ENCODE measurements at regions not wholly inside any gene's neighbourhood (a gene's known extent, or its start where the extent isn't known, plus 50 kb on each side); places are given as distances from the start of the nearest gene placed in this dataset.
A peak's percentile ranks its signal among the peaks of the same experiment; 100 is the strongest.

DNA sequence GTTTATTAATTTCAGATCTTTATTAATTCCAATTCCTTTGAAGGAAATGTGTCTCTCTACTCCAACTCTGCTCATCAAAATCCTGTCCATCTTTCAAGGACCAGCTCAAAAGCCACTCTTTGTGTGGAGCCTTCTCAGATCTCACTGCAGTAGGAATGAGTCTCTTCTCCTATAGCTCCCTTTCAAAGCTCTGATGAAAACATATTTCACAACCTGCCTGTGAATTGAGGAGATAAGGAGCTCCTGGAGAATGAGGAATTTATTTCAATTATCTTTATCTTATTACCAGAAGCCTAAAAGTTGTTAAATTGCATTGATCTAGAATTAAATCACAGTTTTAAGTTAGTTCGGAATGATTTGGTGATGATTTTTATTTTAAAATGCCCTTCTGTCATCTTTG, 92.6 kb upstream of the TRPC3 start:
- no peak for DNase-seq (ENCODE audit: low read depth, low spot score)

DNA sequence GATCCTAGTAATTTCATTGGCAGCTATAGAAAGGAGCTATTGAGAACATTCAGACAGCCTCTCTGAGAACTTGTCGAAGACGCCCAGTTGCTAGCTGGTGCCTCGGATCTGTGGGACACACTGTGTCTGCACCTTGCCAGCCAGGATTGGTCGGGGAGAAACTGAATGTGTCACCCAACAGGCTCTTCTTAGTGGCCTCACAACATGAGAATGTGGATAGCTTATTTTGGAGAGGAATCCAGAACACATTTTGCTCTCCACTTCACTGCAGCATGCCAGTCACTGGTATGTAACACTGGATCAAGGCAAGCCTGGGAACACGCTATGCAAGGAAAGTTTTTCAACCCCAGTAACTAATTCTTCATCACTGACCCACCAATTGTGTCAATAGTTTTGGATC, 89.5 kb upstream of the TRPC3 start:
- DNase-seq (ENCODE audit: low read depth, low spot score), result no peak

More for the DNA sequence above, 92.6 kb upstream of the TRPC3 start:
- no peak overlapping the region for H3K4me3 ChIP-seq (ENCODE audit: low read length)

DNA sequence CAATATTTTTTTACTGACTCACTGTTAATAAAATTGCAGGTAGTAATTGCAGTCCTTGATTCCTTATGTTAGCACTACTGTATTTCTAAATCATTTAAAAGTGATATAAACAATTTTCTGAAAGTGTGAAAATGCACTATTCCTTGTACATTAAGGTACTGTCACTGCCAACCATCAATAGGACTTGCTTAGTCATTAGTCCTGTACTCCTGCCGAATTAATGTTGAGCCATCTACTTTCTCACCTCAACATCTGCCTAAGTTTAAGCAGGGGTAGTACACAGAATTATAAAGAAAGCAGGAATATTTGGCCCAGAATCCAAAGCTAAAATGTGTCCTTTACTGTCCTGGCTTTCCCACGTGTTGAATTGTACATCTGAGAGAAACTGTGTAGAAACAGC, 87.0 kb upstream of the TRPC3 start:
- H3K4me3 ChIP-seq (ENCODE audit: low read length), result no peak overlapping the region
- DNase-seq (ENCODE audit: low read depth, low spot score), result no peak

More for the DNA sequence above, 89.5 kb upstream of the TRPC3 start:
- no peak overlapping the region for H3K4me3 ChIP-seq (ENCODE audit: low read length)

DNA sequence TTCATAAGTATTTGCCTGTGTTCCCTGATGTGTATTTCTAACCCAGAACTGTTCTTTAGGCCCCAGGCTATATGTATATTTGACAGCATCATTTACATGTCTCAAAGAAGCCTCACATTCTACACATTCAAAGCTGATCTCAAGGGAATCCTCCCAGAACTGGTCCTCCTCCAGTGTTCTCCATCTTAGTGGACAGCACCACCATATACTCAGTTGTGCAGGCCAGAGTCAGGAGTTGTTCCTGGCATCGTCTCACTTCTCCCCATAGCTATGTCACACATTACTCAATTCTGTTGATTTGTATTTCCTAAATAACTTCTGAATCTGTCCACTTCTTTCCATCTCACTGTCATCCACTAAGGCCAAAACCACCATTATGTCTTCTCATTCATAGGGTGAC, 82.8 kb upstream of the TRPC3 start:
- no peak overlapping the region for H3K4me3 ChIP-seq (ENCODE audit: low read length)
- DNase-seq (ENCODE audit: low read depth, low spot score), result no peak

DNA sequence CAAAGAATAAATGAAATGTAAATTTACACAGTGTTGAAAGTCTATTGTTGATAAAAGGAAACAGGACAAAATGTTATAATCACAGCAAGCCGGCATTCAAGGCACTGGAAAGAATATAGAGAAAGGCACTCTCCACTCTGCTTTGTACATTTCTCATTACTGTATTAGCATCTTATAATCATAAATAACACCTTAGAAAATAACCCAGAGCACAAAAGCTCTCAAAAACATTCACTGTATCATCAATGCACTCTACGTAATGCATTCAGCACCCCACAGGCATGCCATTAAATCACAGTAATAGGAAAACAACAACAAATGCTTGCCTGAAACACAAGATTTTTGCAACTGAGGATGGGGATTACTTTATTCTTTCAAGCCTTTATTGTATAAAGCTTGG, 75.3 kb upstream of the TRPC3 start:
- no peak for DNase-seq (ENCODE audit: low read depth, low spot score)

DNA sequence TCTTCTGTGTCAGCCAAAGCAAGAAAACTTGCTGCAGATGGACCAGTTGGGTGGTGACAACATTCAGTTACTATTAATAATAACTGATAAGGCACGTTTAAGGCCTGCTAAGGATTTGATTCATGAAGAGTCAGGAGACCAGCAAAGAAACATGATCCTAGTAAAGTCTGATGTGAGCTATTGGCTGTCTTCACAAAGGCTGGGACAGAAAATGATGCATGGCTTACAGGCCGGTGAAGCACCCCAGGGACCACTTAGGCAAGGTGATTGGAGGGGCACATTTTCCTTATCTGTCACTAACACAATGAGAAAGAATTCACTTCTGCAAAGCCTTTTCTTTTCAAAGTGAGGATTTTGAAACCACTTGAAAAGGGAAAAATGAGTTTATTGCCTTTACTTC, 65.4 kb upstream of the TRPC3 start:
- DNase-seq (ENCODE audit: low read depth, low spot score), result no peak
- H3K4me3 ChIP-seq (ENCODE audit: low read length), result no peak overlapping the region

More for the DNA sequence above, 75.3 kb upstream of the TRPC3 start:
- no peak overlapping the region for H3K4me3 ChIP-seq (ENCODE audit: low read length)

DNA sequence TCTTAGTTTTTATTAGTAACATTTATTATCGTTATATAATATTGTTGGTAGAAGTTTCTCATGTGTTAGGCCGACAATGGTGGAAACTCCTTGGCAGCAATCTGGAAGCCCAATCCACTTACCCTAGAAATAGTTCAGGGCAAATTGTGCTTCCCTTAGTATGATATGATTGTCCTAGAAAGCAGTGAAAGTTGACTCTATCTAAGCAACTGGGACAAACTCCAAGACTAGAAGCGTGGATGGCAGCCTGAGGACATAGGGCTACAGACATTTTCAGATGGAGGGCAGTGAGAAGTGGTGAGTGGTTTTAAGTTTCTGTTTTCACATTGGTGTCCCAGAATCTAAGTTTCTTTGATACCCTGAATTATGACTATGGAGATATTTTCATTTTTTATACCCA, 63.3 kb upstream of the TRPC3 start:
- no peak overlapping the region for H3K4me3 ChIP-seq (ENCODE audit: low read length)
- DNase-seq (ENCODE audit: low read depth, low spot score), result no peak

DNA sequence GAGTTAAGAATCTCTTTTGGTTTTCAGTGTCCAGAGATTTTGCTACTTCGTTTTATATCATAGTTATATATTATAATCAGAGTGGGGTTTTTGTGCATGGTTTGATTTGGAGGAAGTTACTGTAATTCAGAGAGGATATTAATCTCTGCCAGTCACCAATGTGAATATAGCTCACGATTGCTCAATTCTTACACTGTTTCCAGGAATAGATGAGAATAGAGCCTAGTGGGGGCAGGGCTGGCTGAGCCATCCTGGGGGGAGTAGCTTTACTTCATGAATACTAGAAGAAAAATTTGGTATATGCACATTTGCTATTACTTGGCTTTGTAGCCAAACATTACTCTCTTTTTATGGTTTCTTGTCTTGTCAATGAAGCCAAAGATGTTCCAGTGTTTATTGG, 60.9 kb upstream of the TRPC3 start:
- no peak overlapping the region for H3K4me3 ChIP-seq (ENCODE audit: low read length)
- DNase-seq (ENCODE audit: low read depth, low spot score), result no peak

DNA sequence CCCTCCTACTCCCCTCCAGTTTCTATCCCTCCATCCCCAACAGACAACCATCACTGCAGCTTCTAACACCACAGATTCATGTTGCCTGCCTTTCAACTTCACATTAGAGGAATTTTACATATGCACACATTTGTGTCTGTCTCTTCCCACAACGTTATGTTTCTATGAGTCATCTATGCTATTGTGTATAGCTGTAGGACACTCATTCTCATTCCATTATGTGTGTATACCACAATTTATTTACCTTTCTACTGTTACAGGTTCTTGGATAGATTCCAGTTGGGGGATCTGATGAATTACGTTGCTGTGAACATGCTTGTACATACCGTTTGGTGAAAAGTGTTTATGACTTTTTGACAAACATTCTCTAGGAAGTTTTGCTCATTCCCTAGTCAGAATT, 58.8 kb upstream of the TRPC3 start:
- no peak overlapping the region for H3K4me3 ChIP-seq (ENCODE audit: low read length)
- DNase-seq (ENCODE audit: low read depth, low spot score), result no peak

DNA sequence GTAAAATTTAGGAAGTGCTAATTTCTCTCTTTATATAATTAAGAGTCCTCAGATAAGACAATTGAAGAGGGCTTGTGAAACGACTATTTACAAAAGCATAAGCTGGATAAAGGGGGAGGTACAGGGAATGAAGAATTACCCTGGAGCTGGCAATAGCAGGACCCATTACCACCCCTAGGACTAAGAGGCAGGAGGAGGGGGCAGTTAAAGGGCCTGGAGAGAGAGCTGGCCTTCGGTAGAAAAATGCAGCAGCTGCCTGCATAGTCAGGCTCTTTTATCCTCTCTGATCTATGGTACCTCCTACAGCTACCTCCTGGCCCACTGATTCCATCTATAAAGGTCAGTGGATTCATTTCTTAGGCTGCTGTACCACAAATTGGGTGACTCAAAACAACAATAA, 57.7 kb upstream of the TRPC3 start:
- no peak for DNase-seq (ENCODE audit: low read depth, low spot score)
- no peak overlapping the region for H3K4me3 ChIP-seq (ENCODE audit: low read length)

DNA sequence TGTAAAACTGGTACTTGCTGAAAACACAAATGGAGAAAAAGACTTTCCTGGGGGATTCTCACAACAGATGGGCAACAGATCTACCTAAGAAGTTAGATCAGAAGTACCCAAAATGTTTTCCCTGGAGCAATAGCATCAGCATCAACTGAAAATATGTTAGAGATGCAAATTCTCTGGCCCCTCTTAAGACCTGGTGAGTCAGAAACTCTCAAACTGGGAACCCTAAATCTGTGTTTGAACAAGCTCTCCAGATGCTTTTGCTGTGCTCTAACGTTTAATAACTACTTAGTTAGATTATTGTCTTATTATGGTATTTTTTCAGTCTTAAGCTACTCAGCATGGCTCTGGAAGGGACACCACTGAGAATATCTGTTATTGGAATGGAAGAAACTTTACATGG, 55.2 kb upstream of the TRPC3 start:
- DNase-seq (ENCODE audit: low read depth, low spot score), result no peak
- no peak overlapping the region for H3K4me3 ChIP-seq (ENCODE audit: low read length)

DNA sequence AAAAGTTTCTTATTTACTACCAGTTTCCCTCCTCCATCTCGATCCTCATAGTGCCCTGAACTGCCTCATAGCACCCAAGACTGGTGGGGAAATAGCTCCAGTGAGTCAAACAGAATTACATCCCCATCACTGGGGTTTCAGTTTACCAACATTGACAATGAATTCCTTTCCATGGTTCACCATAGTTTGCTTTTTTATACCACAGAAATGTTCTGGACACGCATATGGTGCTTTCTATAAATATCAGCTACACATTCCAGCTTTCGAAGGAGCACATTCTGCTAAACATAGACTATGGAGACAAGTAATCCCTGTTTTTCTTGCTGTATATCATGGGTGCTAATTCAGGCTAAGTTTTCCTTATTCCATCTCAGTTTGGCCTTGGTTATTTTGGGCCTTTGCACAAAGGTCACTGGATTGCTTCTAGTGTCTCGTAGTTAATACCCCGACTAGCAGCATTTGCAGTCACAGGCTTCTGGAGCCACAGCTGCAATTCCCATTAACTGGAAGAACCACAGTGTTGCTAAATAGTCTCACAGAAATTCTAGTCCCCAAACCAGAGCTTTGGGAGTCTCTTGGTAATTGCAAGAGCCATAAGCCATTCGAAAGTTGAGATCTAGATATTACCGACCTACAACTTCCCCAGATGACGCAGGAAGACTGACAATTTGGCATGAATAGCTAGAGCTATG, 53.4 kb upstream of the TRPC3 start:
- DNase-seq (ENCODE audit: low read depth, low spot score), result no peak
- no peak overlapping the region for H3K4me3 ChIP-seq (ENCODE audit: low read length)

DNA sequence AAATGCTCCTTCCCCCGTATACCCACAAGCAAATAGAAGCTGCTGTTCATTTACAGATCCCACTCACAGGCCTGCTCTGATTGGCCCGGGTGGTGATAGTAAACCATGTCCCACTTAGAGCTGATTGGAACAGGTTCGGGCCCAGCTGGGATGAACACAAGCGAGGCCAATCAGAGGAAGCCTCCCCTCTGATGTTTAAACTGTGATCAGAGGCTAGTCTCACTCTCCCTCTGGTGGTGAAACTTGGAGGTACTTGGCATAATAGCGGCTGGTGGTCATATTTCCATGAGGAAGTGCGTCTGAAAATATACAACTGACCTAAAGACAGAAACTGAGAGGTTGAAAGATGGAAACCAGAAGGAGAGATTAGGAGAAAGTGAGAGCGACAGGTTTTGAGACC, 51.5 kb upstream of the TRPC3 start:
- DNase-seq (ENCODE audit: low read depth, low spot score), result peak; percentile 31
- H3K4me3 ChIP-seq (ENCODE audit: low read length), result no peak overlapping the region

Measured in Jurkat, Clone E6-1 (cell line).